A673 (cell line): ENCODE measurements at regions not wholly inside any gene's neighbourhood (a gene's known extent, or its start where the extent isn't known, plus 50 kb on each side); places are given as distances from the start of the nearest gene placed in this dataset.

Experiments
- BruUV-seq: library from RNA; stranded (reverse); fragments of 400-500 nt; replicated peaks from 2 replicates; lab custom pipeline; 2021; lab: Mats Ljungman, UMichigan
- CTCF ChIA-PET: fragments of 300-600 bp; sonication (Branson Sonifier 250); formaldehyde crosslinking; loops from one replicate; lab custom pipeline; 2022; ENCODE audit warnings: antibody characterized with exemption; lab: Charles Lee
- POLR2A ChIA-PET: fragments of 300-600 bp; sonication (Branson Sonifier 250); formaldehyde crosslinking; loops from one replicate; lab custom pipeline; 2022; ENCODE audit warnings: antibody characterized with exemption; ENCODE audit not compliant: low non-redundant PET; lab: Charles Lee
- DNase-seq: peaks from one replicate; pipeline ENCODE4 v3.0.0-alpha.2; 2015; ENCODE audit warnings: low spot score
- H3K27ac ChIP-seq: fragments of 200-600 bp; sonication (generic); 2 replicates; pipeline ENCODE4 v1.5.1; 2016; ENCODE audit warnings: mixed run types, low read depth, mild to moderate bottlenecking, mixed read lengths, antibody characterized with exemption, low read length; ENCODE audit not compliant: poor library complexity, severe bottlenecking
- H3K27me3 ChIP-seq: fragments of 200-600 bp; sonication (generic); replicated peaks from 2 replicates; pipeline ENCODE4 v1.6.1; 2017; ENCODE audit warnings: mixed run types, low read depth, mild to moderate bottlenecking, mixed read lengths, antibody characterized with exemption, low read length; ENCODE audit not compliant: insufficient read depth, poor library complexity
- H3K36me3 ChIP-seq: fragments of 200-600 bp; sonication (generic); 2 replicates; pipeline ENCODE4 v1.6.1; 2016; ENCODE audit warnings: mixed run types, mild to moderate bottlenecking, mixed read lengths, antibody characterized with exemption, low read length; ENCODE audit not compliant: insufficient read depth, poor library complexity, severe bottlenecking
- H3K4me1 ChIP-seq: fragments of 200-600 bp; sonication (generic); 2 replicates; pipeline ENCODE4 v1.6.1; 2017; ENCODE audit warnings: mixed run types, mild to moderate bottlenecking, mixed read lengths, antibody characterized with exemption, low read length; ENCODE audit not compliant: insufficient read depth, poor library complexity, severe bottlenecking
- H3K4me3 ChIP-seq: fragments of 200-600 bp; sonication (generic); 2 replicates; pipeline ENCODE4 v1.5.1; 2016; ENCODE audit warnings: low read depth, mixed run types, mild to moderate bottlenecking, mixed read lengths, low read length; ENCODE audit not compliant: poor library complexity, severe bottlenecking
- H3K9me3 ChIP-seq: fragments of 200-600 bp; sonication (generic); 2 replicates; pipeline ENCODE4 v1.6.1; 2016; ENCODE audit warnings: mixed run types, low read depth, mild to moderate bottlenecking, mixed read lengths, antibody characterized with exemption, low read length; ENCODE audit not compliant: poor library complexity, severe bottlenecking
- CTCF ChIP-seq: fragments of 300-800, 200-600 bp; sonication (generic); conservative IDR thresholded peaks from 2 replicates; pipeline ENCODE4 v1.5.1; 2017; ENCODE audit warnings: low read depth, mild to moderate bottlenecking, antibody characterized with exemption, low read length, moderate library complexity, mixed read lengths
- EZH2 ChIP-seq: fragments of 200-600 bp; sonication (generic); IDR thresholded peaks from 2 replicates; pipeline ENCODE4 v1.6.1; 2017; ENCODE audit warnings: borderline replicate concordance, low read depth, mild to moderate bottlenecking, mixed read lengths, antibody characterized with exemption, low read length; ENCODE audit not compliant: poor library complexity, severe bottlenecking
- intact Hi-C: fragments of 100-400 bp; cut with micrococcal nuclease; formaldehyde crosslinking; loops from one replicate; pipeline ENCODE4 v1.10.0; 2022; ENCODE audit not compliant: unreplicated experiment

GRCh38 chr6:8334113-8334512 lies 101.2 kb downstream of the SLC35B3 start:
- Histone ChIP-seq H3K4me3 (no peak overlapping the region), H3K9me3 (no peaks in the 10 kb centered on the region), H3K27ac (peak overlapping the region; percentile 1), H3K36me3 (no peaks in the 10 kb centered on the region), H3K27me3 (no peaks in the 10 kb centered on the region), H3K4me1 (peaks cover 16% of the 10 kb centered on the region)
- BruUV-seq: no TSS peak
- ChIA-PET CTCF (no interaction called here), POLR2A (no interaction called here)
- intact Hi-C loops: loop anchor here (5.0 kb wide), 1 partner anchor 98 kb away; no protein-coding TSS in a partner anchor
- DNase-seq: no peak
- TF ChIP-seq EZH2: no peak
- TF ChIP-seq CTCF: no peak

- TF ChIP-seq EZH2 (no peak), CTCF (no peak)
- DNase-seq: no peak
- ChIA-PET CTCF (no interaction called here), POLR2A (no interaction called here)
- H3K9me3 ChIP-seq: no peaks in the 10 kb centered on the region
- H3K4me1 ChIP-seq: peaks cover 14% of the 10 kb centered on the region
- intact Hi-C loops: no loop called here
- no peaks in the 10 kb centered on the region for H3K36me3 ChIP-seq
- BruUV-seq: no TSS peak
- no peaks in the 10 kb centered on the region for H3K27me3 ChIP-seq
- H3K27ac ChIP-seq: peak overlapping the region; percentile 31
- no peak overlapping the region for H3K4me3 ChIP-seq
Observed at GRCh38 chr6:8329562-8329961, 105.8 kb downstream of the SLC35B3 start.

- peak; percentile 83 for DNase-seq
- BruUV-seq: no TSS peak
- TF ChIP-seq EZH2: no peak
- TF ChIP-seq CTCF: no peak
- H3K27ac ChIP-seq: peak overlapping the region; percentile 99
- H3K9me3 ChIP-seq: no peaks in the 10 kb centered on the region
- no peak overlapping the region for H3K4me3 ChIP-seq
- POLR2A ChIA-PET: no interaction called here
- H3K36me3 ChIP-seq: no peaks in the 10 kb centered on the region
- intact Hi-C loops: no loop called here
- no peaks in the 10 kb centered on the region for H3K27me3 ChIP-seq
- CTCF ChIA-PET: no interaction called here
- peaks cover 45% of the 10 kb centered on the region for H3K4me1 ChIP-seq
Observed at GRCh38 chr6:8325743-8326142, 109.6 kb downstream of the SLC35B3 start.
